ENCODE measurements at regions not wholly inside any gene's neighbourhood (a gene's known extent, or its start where the extent isn't known, plus 50 kb on each side); places are given as distances from the start of the nearest gene placed in this dataset.
A peak's percentile ranks its signal among the peaks of the same experiment; 100 is the strongest.

- TF ChIP-seq CTCF (IDR thresholded peaks at IDR 0.05; ENCODE audit: poor library complexity) (no peak), EZH2 (IDR thresholded peaks at IDR 0.05; ENCODE audit: borderline replicate concordance) (no peak), EZH2phosphoT487 (IDR thresholded peaks at IDR 0.05; ENCODE audit: low read depth, severe bottlenecking, unreplicated experiment) (peak; percentile 18)
Measured at GRCh38 chr6:166253281-166253681, 54.9 kb downstream of the PRR18 start.
